ENCODE measurements at regions not wholly inside any gene's neighbourhood (a gene's known extent, or its start where the extent isn't known, plus 50 kb on each side); places are given as distances from the start of the nearest gene placed in this dataset.

GRCh38 chr4:154009788-154010187 lies 220.9 kb upstream of the SFRP2 start:
- DNase-seq (ENCODE audit: low read depth): no peak

GRCh38 chr4:154009191-154009590 lies 220.3 kb upstream of the SFRP2 start:
- H3K4me3 ChIP-seq (ENCODE audit: low read length): no peak overlapping the region
- DNase-seq (ENCODE audit: low read depth): no peak
- TF ChIP-seq CTCF (conservative IDR thresholded peaks at IDR 0.05; ENCODE audit: low read depth, low read length): no peak

More at GRCh38 chr4:154009788-154010187, 220.9 kb upstream of the SFRP2 start:
- H3K4me3 ChIP-seq (ENCODE audit: low read length): no peak overlapping the region
- no peak for TF ChIP-seq CTCF (conservative IDR thresholded peaks at IDR 0.05; ENCODE audit: low read depth, low read length)

- no peak for TF ChIP-seq CTCF (conservative IDR thresholded peaks at IDR 0.05; ENCODE audit: low read depth, low read length)
- DNase-seq (ENCODE audit: low read depth): no peak
- no peak overlapping the region for H3K4me3 ChIP-seq (ENCODE audit: low read length)
These were observed 216.3 kb upstream of the SFRP2 start for GRCh38 chr4:154005171-154005520.

- no peak for TF ChIP-seq CTCF (conservative IDR thresholded peaks at IDR 0.05; ENCODE audit: low read depth, low read length)
- peak; percentile 15 for DNase-seq (ENCODE audit: low read depth)
- no peak overlapping the region for H3K4me3 ChIP-seq (ENCODE audit: low read length)
These were observed 215.8 kb upstream of the SFRP2 start for GRCh38 chr4:154004507-154005170.

DNA sequence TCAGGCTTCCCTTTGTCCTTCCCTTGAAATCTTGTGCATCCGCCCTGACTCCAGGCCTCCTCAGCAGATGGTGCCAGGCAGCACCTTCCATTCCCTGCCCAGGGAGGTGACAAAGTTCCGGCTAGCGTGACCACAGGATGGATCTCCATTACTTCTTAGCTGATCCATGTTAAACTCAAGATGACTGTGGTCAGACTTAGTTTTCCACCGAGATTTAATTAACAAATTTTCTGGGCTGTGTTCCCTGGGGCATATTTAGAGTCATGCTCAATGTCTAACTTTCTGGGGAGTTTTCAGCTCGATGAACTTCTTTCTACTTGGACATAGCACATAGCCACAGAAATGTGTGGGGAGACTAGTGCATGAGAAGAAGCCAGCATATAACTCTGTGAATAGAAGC lies 215.1 kb upstream of the SFRP2 start:
- no peak for TF ChIP-seq CTCF (conservative IDR thresholded peaks at IDR 0.05; ENCODE audit: low read depth, low read length)
- no peak overlapping the region for H3K4me3 ChIP-seq (ENCODE audit: low read length)
- no peak for DNase-seq (ENCODE audit: low read depth)

- TF ChIP-seq CTCF (conservative IDR thresholded peaks at IDR 0.05; ENCODE audit: low read depth, low read length): no peak
- H3K4me3 ChIP-seq (ENCODE audit: low read length): no peak overlapping the region
- no peak for DNase-seq (ENCODE audit: low read depth)
These were observed 214.5 kb upstream of the SFRP2 start for GRCh38 chr4:154003378-154003777.

DNA sequence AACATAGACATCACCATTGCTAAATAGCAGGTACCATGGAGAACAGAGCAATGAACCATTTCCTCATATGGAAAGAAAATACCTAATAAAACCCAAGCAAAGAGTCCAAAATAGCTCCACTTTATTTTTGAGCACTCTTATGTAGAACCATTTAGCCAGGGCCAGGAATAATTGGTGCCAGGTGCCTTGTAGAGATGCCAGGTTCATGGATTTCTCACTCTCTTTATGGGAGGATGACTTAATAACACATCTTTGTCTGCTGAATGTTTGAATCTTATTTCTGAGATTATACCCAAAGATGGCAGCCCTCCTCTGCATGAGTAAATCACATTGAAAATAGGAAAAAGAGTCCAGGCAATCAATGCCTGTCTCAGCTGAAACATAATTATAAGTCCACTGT lies 212.3 kb upstream of the SFRP2 start:
- DNase-seq (ENCODE audit: low read depth): no peak
- no peak overlapping the region for H3K4me3 ChIP-seq (ENCODE audit: low read length)
- no peak for TF ChIP-seq CTCF (conservative IDR thresholded peaks at IDR 0.05; ENCODE audit: low read depth, low read length)
